Adrenal gland (tissue), 5 donors: ENCODE measurements at regions not wholly inside any gene's neighbourhood (a gene's known extent, or its start where the extent isn't known, plus 50 kb on each side); places are given as distances from the start of the nearest gene placed in this dataset.

Experiments
- POLR2A ChIP-seq, 2 donors: fragments of 450-650 bp; IDR thresholded peaks; one replicate each; pipeline ENCODE4 v1.6.1; 2017; ENCODE audit warnings: antibody characterized with exemption in 2 of 2, mild to moderate bottlenecking in 2 of 2, moderate library complexity in 1 of 2
- TF ChIP-seq, protein P1 (sequence below), 6 experiments: fragments of 450-650 bp in 4 of 6; fragments of 200-600 bp in 2 of 6; sonication (generic) in 1 of 6; IDR thresholded peaks; 1 replicate in 5 of 6; 2 replicates in 1 of 6; pipeline versions ENCODE4 v1.5.1 to v1.8.0; 2016 to 2021; ENCODE audit warnings: antibody characterized with exemption in 6 of 6, mild to moderate bottlenecking in 2 of 6, moderate library complexity in 1 of 6
- donor health status: DM: no; HTN: no; CAD: no.

DNA sequence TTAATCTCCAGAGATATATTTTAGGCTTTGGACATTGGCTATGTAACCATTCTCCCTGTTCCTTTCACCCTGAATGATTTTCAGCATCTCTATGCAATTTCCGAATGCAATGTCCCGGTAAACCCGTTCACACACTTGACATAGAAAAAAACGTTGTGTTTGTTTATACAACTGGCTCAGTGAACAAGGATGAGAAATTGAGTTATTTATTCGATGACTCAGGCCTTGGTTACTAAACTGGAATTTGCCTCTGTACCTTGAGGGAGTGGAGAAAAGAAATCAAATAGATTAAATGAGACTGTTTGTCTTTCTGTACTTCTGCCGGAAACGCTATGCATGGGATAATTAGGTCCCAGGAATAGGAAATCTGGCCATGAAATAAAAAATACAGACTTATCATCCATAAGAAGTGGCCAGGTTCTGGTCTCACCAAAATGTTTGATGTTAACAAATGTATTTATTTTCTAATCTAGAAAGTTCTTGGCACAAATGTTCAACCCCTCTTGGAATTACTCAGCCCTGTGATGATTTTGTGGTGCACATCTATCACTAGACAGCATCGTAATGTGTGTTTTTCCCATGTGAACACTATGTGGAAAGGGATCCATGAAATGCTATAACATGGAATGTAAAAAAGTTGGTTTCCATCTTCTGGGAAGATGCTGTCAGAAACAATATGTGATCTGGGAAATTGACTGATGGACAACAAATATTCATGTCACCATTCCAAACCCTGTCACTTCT lies 253.9 kb downstream of the DUSP10 start:
- TF ChIP-seq POLR2A (IDR thresholded peaks at IDR 0.05), result no peak
- TF ChIP-seq, protein P1, sequence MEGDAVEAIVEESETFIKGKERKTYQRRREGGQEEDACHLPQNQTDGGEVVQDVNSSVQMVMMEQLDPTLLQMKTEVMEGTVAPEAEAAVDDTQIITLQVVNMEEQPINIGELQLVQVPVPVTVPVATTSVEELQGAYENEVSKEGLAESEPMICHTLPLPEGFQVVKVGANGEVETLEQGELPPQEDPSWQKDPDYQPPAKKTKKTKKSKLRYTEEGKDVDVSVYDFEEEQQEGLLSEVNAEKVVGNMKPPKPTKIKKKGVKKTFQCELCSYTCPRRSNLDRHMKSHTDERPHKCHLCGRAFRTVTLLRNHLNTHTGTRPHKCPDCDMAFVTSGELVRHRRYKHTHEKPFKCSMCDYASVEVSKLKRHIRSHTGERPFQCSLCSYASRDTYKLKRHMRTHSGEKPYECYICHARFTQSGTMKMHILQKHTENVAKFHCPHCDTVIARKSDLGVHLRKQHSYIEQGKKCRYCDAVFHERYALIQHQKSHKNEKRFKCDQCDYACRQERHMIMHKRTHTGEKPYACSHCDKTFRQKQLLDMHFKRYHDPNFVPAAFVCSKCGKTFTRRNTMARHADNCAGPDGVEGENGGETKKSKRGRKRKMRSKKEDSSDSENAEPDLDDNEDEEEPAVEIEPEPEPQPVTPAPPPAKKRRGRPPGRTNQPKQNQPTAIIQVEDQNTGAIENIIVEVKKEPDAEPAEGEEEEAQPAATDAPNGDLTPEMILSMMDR (IDR thresholded peaks at IDR 0.05), result no peak
